Calu3 (cell line): ENCODE measurements at regions not wholly inside any gene's neighbourhood (a gene's known extent, or its start where the extent isn't known, plus 50 kb on each side); places are given as distances from the start of the nearest gene placed in this dataset.

ENCODE experiments used
- BruUV-seq: library from RNA; stranded (reverse); fragments of 400-500 nt; replicated peaks from 2 replicates; lab custom pipeline; 2021; lab: Mats Ljungman, UMichigan
- CTCF ChIA-PET: fragments of 300-600 bp; sonication (Branson Sonifier 250); formaldehyde crosslinking; loops from one replicate; lab custom pipeline; 2022; ENCODE audit warnings: antibody characterized with exemption; lab: Charles Lee
- DNase-seq: peaks from one replicate; pipeline ENCODE4 v3.0.0; 2022
- H3K27ac Mint-ChIP-seq: one replicate; pipeline ENCODE4 v1.8.0; 2022; ENCODE audit warnings: mixed read lengths; ENCODE audit not compliant: unreplicated experiment
- H3K27me3 Mint-ChIP-seq: one replicate; pipeline ENCODE4 v1.8.0; 2022; ENCODE audit warnings: mixed read lengths; ENCODE audit not compliant: unreplicated experiment
- H3K36me3 Mint-ChIP-seq: one replicate; pipeline ENCODE4 v1.8.0; 2022; ENCODE audit warnings: mild to moderate bottlenecking, moderate library complexity, mixed read lengths; ENCODE audit not compliant: insufficient read depth, unreplicated experiment
- H3K4me1 Mint-ChIP-seq: one replicate; pipeline ENCODE4 v1.8.0; 2022; ENCODE audit warnings: mild to moderate bottlenecking, low read depth, mixed read lengths; ENCODE audit not compliant: unreplicated experiment
- H3K4me3 Mint-ChIP-seq: one replicate; pipeline ENCODE4 v1.8.0; 2022; ENCODE audit warnings: mild to moderate bottlenecking, low read depth, moderate library complexity, mixed read lengths; ENCODE audit not compliant: unreplicated experiment
- H3K9me3 Mint-ChIP-seq: one replicate; pipeline ENCODE4 v1.8.0; 2022; ENCODE audit warnings: low read depth, mixed read lengths; ENCODE audit not compliant: unreplicated experiment
- intact Hi-C: fragments of 100-400 bp; cut with micrococcal nuclease; formaldehyde crosslinking; loops from one replicate; pipeline ENCODE4 v1.10.0; 2022; ENCODE audit not compliant: unreplicated experiment
- TF ChIP-seq, protein P1 (sequence below): fragments of 200-600 bp; IDR thresholded peaks from one replicate; pipeline ENCODE4 v1.8.0; 2022; ENCODE audit warnings: antibody characterized with exemption; ENCODE audit not compliant: unreplicated experiment

DNA sequence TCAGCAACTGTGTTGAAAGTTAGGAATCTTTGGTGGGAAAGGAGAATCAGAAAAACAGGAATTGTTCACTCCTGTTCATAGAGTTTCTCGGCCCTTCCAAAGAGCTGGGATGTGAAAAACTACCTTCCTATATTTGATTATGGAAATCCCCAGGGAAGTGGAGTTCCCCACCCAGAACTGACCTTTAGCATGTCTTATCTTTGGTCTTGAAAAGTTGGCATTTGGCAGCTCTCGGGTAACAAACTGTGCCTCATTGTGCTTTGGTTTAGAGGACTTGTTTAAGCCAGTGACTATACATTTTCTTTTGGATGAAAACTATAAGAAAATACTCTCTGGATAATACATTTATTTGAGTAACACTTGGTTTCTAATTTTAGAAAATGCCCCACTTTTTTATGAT lies 51.3 kb upstream of the CERS6 start:
- TF ChIP-seq, protein P1, sequence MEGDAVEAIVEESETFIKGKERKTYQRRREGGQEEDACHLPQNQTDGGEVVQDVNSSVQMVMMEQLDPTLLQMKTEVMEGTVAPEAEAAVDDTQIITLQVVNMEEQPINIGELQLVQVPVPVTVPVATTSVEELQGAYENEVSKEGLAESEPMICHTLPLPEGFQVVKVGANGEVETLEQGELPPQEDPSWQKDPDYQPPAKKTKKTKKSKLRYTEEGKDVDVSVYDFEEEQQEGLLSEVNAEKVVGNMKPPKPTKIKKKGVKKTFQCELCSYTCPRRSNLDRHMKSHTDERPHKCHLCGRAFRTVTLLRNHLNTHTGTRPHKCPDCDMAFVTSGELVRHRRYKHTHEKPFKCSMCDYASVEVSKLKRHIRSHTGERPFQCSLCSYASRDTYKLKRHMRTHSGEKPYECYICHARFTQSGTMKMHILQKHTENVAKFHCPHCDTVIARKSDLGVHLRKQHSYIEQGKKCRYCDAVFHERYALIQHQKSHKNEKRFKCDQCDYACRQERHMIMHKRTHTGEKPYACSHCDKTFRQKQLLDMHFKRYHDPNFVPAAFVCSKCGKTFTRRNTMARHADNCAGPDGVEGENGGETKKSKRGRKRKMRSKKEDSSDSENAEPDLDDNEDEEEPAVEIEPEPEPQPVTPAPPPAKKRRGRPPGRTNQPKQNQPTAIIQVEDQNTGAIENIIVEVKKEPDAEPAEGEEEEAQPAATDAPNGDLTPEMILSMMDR: no peak
- Mint-ChIP-seq H3K4me3 (no peak overlapping the region), H3K27me3 (no peaks in the 10 kb centered on the region), H3K36me3 (no peaks in the 10 kb centered on the region), H3K27ac (no peak overlapping the region), H3K4me1 (peaks cover 29% of the 10 kb centered on the region), H3K9me3 (no peaks in the 10 kb centered on the region)
- CTCF ChIA-PET: no interaction called here
- intact Hi-C loops: no loop called here
- DNase-seq: no peak
- BruUV-seq: no TSS peak
